Epithelial cell of proximal tubule (primary cell): ENCODE measurements at regions not wholly inside any gene's neighbourhood (a gene's known extent, or its start where the extent isn't known, plus 50 kb on each side); places are given as distances from the start of the nearest gene placed in this dataset.

Experiments
- DNase-seq: peaks from one replicate; pipeline ENCODE4 v3.0.0-alpha.2; 2011; ENCODE audit warnings: low read depth
- H3K4me3 ChIP-seq: 2 replicates; pipeline ENCODE4 v1.5.1; 2011; ENCODE audit warnings: low read depth, mild to moderate bottlenecking, low read length
- TF ChIP-seq, protein P1 (sequence below): conservative IDR thresholded peaks from 2 replicates; pipeline ENCODE4 v1.5.1; 2012; ENCODE audit warnings: low read depth, mild to moderate bottlenecking, low read length

DNA sequence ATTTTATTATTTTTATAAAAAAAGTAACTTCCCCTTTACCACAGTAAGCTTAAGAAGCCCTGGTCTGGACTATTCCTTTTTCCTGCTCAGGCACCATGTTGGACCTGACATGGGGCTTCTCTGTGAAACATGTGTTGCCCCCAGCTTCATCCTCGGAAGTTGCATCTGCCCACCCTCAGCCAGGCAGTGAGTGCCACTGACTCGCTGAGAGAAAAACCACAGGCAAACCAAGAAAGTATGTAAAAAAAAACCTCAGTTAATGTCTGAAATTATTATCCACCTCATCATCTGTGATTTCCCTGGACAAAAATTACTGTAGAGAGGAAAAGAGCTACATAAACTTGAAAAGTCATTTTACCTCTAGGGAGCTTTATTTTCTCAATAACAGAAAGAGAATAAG is 109.9 kb upstream of the MCHR2 start:
- TF ChIP-seq, protein P1, sequence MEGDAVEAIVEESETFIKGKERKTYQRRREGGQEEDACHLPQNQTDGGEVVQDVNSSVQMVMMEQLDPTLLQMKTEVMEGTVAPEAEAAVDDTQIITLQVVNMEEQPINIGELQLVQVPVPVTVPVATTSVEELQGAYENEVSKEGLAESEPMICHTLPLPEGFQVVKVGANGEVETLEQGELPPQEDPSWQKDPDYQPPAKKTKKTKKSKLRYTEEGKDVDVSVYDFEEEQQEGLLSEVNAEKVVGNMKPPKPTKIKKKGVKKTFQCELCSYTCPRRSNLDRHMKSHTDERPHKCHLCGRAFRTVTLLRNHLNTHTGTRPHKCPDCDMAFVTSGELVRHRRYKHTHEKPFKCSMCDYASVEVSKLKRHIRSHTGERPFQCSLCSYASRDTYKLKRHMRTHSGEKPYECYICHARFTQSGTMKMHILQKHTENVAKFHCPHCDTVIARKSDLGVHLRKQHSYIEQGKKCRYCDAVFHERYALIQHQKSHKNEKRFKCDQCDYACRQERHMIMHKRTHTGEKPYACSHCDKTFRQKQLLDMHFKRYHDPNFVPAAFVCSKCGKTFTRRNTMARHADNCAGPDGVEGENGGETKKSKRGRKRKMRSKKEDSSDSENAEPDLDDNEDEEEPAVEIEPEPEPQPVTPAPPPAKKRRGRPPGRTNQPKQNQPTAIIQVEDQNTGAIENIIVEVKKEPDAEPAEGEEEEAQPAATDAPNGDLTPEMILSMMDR = no peak
- DNase-seq = no peak
- no peak overlapping the region for H3K4me3 ChIP-seq

DNA sequence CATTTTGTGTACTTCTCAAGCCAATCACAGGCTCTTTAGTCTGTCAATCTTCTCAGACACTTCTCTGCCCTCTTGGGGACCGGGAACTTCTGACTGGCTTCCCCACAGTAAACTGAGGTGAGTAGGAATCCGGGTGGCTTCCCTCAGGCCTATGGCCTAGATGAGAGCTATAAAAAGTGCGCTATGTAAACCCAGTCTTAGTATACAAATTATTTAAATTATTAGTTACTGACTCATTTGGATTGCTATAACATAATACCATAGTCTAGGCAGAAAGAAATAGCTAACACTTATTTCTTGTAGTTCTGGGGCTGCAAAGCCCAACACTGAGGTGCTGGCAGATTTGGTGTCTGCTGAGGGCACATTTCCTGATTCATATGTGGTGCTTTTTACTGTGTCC is 109.2 kb upstream of the MCHR2 start:
- DNase-seq = no peak
- H3K4me3 ChIP-seq = no peak overlapping the region
- TF ChIP-seq, protein P1 = no peak

DNA sequence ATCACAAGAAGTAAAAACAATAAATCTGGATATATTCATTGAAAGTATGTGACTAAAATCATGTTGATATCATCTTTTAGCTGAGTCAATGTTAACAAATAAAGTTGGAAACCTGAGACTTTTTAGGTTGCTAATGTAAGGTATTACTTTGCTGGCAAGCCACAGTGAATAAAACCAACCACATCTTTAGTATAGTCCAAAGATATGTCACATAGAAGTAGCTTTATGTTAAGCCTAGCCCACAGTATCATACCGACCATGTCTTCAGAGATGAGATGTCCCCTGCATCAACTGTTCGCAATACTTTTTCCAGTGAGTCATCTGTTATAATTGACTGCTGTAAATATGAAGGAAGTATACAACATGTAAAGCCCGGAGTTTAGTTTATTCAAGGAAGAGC is 107.6 kb upstream of the MCHR2 start:
- DNase-seq = no peak
- TF ChIP-seq, protein P1 = no peak
- H3K4me3 ChIP-seq = no peak overlapping the region

DNA sequence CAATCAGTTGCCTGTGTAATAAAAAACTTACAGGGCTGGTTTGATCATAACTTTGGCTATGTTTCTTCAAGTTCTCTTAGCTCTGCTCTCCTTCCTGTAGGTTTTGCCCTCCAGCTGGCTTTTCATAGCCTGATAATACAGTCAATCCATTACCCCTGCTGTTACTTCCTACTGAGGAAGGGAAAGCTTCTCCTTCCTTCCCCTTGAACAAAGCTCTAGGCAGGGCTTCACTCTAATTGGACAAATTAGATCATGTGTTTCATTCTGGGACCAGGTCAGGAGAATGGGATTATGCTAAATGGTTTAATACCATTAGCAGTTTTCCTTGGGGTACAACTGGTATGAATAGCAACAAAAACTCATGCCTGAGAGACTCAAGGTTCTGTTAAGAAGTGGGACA is 106.8 kb upstream of the MCHR2 start:
- DNase-seq = no peak
- TF ChIP-seq, protein P1 = no peak
- H3K4me3 ChIP-seq = no peak overlapping the region

DNA sequence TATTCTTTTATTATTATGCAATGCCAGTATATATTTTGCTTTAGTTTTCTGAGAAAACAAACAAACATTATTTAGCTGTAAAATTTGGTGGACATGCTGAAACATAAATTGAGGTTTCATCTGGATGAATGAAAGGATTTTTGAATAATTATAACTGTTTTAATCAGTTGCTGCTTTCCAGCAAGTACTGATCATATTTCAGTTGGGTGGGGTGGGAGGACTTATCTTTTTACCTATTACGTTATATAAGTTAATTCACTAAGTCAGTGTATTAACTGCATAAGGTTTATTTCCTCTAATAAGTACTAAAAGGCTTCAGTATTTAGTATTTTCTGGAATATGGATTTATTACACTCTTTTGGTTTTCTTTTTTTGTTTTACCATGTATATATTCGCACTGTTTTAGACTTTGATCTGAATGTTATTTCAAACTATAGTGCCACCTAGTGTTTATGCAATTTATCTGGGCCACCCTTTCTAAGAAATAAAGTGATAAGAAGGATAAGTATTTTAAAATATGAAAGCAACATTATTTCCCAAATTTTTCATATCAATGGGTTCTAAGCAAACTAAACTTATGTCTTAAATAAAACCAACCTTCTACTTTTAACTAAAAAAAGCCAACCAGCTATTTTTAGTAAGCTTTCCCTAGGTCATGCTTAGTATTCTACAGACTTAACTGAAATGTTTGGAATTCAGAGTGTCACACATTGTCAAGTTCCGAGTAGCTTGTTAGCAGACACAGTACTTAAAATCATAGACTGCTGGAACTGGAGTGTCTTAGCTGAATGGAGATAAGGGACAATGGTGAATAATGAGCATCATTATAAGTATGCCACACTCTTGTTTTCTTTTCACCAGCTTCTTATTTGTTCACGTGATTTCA is 105.4 kb upstream of the MCHR2 start:
- TF ChIP-seq, protein P1 = peak; percentile 54
- no peak overlapping the region for H3K4me3 ChIP-seq
- no peak for DNase-seq

DNA sequence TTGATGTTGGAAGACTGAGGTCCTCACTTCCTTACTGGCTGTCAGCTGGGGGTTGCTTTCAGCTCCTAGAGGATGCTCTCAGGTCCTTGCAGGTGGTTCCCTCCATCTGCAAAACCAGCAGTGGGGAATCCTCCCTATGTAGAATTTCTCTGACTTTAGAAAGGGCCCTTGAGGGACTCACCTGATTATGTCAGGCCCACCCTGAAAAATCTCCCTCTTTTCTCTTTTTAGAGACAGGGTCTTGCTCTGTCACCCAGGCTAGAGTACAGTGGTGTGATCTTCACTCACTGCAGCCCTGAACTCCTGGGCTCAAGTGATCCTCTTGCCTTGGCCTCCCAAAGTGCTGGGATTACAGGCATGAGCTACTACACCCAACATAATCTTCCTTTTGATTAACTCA is 102.9 kb upstream of the MCHR2 start:
- TF ChIP-seq, protein P1 = no peak
- no peak for DNase-seq
- H3K4me3 ChIP-seq = no peak overlapping the region

DNA sequence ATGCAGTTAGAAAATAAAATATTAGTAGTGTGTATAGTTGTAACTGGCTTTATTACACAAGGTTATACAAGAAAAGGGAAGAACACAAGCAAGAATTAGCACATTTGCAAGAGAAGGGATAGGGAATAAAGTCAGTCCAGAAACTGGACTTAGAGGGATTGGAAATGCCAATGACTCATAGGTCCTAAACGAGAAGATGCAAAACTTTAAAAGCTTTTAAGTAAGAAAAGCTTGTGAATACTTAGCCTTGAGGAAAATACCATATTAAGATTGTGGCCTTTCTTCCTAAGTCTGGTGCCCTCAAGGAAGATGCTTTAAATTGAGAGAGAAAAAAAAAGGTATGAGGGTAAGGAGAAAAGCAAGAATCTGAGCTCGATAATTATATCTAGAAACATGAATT is 102.3 kb upstream of the MCHR2 start:
- no peak for DNase-seq
- TF ChIP-seq, protein P1 = no peak
- no peak overlapping the region for H3K4me3 ChIP-seq
